ENCODE measurements at regions not wholly inside any gene's neighbourhood (a gene's known extent, or its start where the extent isn't known, plus 50 kb on each side); places are given as distances from the start of the nearest gene placed in this dataset.
A peak's percentile ranks its signal among the peaks of the same experiment; 100 is the strongest.

DNA sequence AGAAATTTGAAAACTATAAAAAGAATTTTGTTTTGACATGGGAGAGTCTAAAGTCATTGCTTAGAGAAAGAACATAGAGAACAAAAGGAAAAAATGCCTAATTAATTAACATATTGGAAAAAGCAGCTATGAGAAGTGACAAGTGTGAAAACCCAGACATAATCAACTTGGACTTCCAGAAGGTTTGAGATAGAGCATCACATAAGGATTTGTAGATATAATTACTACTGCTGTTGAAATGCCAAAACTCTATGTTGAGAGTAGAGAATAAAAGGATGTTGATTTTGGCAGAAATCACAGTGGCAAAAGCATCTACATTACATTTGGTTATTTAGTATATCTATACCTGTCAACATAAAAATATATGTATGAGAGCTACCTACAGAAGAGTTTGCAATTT is 135.1 kb downstream of the SLC41A2 start:
- no peak for TF ChIP-seq POLR2A (IDR thresholded peaks at IDR 0.05; ENCODE audit: low read depth, low read length)
- TF ChIP-seq, protein P1, sequence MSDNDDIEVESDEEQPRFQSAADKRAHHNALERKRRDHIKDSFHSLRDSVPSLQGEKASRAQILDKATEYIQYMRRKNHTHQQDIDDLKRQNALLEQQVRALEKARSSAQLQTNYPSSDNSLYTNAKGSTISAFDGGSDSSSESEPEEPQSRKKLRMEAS (IDR thresholded peaks at IDR 0.05; ENCODE audit: insufficient read depth, insufficient read length) = no peak
- Histone ChIP-seq H2AFZ (ENCODE audit: low read depth, low read length) (no peak overlapping the region), H3K36me3 (ENCODE audit: control insufficient read depth in 2 of 2, extremely low read depth in 1 of 2, insufficient read depth in 2 of 2, low read length in 2 of 2) (no peaks in the 10 kb centered on the region), H3K27me3 (ENCODE audit: control insufficient read depth in 2 of 2, insufficient read depth in 2 of 2, low read length in 2 of 2) (no peaks in the 10 kb centered on the region), H4K20me1 (replicated peaks; ENCODE audit: control insufficient read depth, extremely low read depth, insufficient read depth, low read length) (no peaks in the 10 kb centered on the region), H3K4me1 (ENCODE audit: control insufficient read depth, extremely low read depth, insufficient read depth, low read length) (no peaks in the 10 kb centered on the region), H3K4me2 (ENCODE audit: insufficient read depth, low read length) (no peak overlapping the region), H3K9me3 (replicated peaks; ENCODE audit: control insufficient read depth, insufficient read depth, low read length) (no peaks in the 10 kb centered on the region), H3K27ac (ENCODE audit: insufficient read depth, low read depth, low read length) (no peak overlapping the region), H3K9me1 (replicated peaks; ENCODE audit: control insufficient read depth, extremely low read depth, insufficient read depth, low read length) (no peaks in the 10 kb centered on the region), H3K4me3 (replicated peaks in 1 of 3; ENCODE audit: insufficient read depth in 1 of 3, low read depth in 1 of 3, low read length in 3 of 3) (no peak overlapping the region), H3K9ac (replicated peaks; ENCODE audit: extremely low read depth, insufficient read depth, low read length) (no peak overlapping the region), H3K79me2 (ENCODE audit: control insufficient read depth, insufficient read depth, low read length) (no peaks in the 10 kb centered on the region)
- DNase-seq (ENCODE audit: low read depth, low spot score) = peak; percentile 26
- CTCF ChIA-PET = interaction anchor here (3.6 kb wide), 1 partner anchor 441 kb away, joined by 14 read pairs; no protein-coding TSS in a partner anchor
- FAIRE-seq = no peak
- dilution Hi-C loops (cut with MboI; ENCODE audit: extremely low pct_ligation_motif_present, low sequenced_read_pairs) (no loop called here), intact Hi-C loops (cut with micrococcal nuclease) (loop anchor here (1.0 kb wide), 1 partner anchor 620 kb away; no protein-coding TSS in a partner anchor)
- POLR2A ChIA-PET = no interaction called here
- no TSS peak for BruUV-seq (replicated peaks)

DNA sequence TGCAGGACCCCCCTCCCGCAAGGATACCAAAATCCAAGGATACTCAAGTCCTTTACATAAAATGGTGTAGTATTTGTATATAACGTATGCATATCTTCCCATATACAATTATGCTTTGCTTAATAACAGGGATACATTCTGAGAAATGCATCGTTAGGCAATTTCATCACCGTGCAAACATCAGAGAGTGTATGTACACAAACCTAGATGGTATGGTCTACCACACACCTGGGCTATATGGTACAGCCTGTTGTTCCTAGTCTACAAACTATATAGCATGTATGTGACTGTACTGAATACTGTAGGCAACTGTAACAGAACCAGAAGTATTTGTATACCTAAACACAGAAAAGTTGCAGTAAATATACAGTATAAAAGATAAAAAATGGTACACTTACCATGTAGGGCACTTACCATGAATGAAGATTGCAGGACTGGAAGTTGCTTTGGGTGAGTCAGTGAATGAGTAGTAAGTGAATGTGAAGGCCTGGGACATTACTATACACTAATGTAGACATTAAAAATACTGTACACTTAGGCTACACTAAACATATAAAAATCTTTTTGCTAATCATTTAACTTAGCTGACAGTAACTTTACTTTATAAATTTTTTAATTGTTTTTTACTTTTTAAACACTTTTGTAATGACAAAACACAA is 141.1 kb downstream of the SLC41A2 start:
- Histone ChIP-seq H3K9me3 (replicated peaks; ENCODE audit: control insufficient read depth, insufficient read depth, low read length) (no peaks in the 10 kb centered on the region), H2AFZ (ENCODE audit: low read depth, low read length) (no peak overlapping the region), H3K4me1 (ENCODE audit: control insufficient read depth, extremely low read depth, insufficient read depth, low read length) (no peaks in the 10 kb centered on the region), H3K4me3 (replicated peaks in 1 of 3; ENCODE audit: insufficient read depth in 1 of 3, low read depth in 1 of 3, low read length in 3 of 3) (no peak overlapping the region), H3K9me1 (replicated peaks; ENCODE audit: control insufficient read depth, extremely low read depth, insufficient read depth, low read length) (no peaks in the 10 kb centered on the region), H3K27me3 (ENCODE audit: control insufficient read depth in 2 of 2, insufficient read depth in 2 of 2, low read length in 2 of 2) (no peaks in the 10 kb centered on the region), H3K79me2 (ENCODE audit: control insufficient read depth, insufficient read depth, low read length) (no peaks in the 10 kb centered on the region), H3K27ac (ENCODE audit: insufficient read depth, low read depth, low read length) (no peak overlapping the region), H3K9ac (replicated peaks; ENCODE audit: extremely low read depth, insufficient read depth, low read length) (no peak overlapping the region), H3K36me3 (ENCODE audit: control insufficient read depth in 2 of 2, extremely low read depth in 1 of 2, insufficient read depth in 2 of 2, low read length in 2 of 2) (no peaks in the 10 kb centered on the region), H3K4me2 (ENCODE audit: insufficient read depth, low read length) (no peak overlapping the region), H4K20me1 (replicated peaks; ENCODE audit: control insufficient read depth, extremely low read depth, insufficient read depth, low read length) (no peaks in the 10 kb centered on the region)
- TF ChIP-seq JUN (IDR thresholded peaks at IDR 0.05; ENCODE audit: borderline replicate concordance, insufficient read depth, insufficient read length, low read depth) = no peak
- no peak for TF ChIP-seq FOS (IDR thresholded peaks at IDR 0.05; ENCODE audit: borderline replicate concordance, insufficient read depth, low read length)
- TF ChIP-seq, protein P1 (IDR thresholded peaks at IDR 0.05; ENCODE audit: insufficient read depth, insufficient read length) = no peak
- TF ChIP-seq POLR2A (IDR thresholded peaks at IDR 0.05; ENCODE audit: low read depth, low read length) = no peak
- TF ChIP-seq POLR2AphosphoS5 (IDR thresholded peaks at IDR 0.05; ENCODE audit: insufficient read depth, low read depth, low read length) = no peak
- TF ChIP-seq MYC (IDR thresholded peaks at IDR 0.05; ENCODE audit: low read depth, low read length) = no peak
- TF ChIP-seq GATA2 (IDR thresholded peaks at IDR 0.05; ENCODE audit: insufficient read depth, insufficient read length, low read depth, low read length) = no peak
- TF ChIP-seq, protein P2, sequence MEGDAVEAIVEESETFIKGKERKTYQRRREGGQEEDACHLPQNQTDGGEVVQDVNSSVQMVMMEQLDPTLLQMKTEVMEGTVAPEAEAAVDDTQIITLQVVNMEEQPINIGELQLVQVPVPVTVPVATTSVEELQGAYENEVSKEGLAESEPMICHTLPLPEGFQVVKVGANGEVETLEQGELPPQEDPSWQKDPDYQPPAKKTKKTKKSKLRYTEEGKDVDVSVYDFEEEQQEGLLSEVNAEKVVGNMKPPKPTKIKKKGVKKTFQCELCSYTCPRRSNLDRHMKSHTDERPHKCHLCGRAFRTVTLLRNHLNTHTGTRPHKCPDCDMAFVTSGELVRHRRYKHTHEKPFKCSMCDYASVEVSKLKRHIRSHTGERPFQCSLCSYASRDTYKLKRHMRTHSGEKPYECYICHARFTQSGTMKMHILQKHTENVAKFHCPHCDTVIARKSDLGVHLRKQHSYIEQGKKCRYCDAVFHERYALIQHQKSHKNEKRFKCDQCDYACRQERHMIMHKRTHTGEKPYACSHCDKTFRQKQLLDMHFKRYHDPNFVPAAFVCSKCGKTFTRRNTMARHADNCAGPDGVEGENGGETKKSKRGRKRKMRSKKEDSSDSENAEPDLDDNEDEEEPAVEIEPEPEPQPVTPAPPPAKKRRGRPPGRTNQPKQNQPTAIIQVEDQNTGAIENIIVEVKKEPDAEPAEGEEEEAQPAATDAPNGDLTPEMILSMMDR (IDR thresholded peaks at IDR 0.05; ENCODE audit: extremely low read depth in 1 of 2, insufficient read depth in 1 of 2, low read depth in 1 of 2, low read length in 2 of 2) = no peak
- no peak for TF ChIP-seq EZH2 (IDR thresholded peaks at IDR 0.05; ENCODE audit: borderline replicate concordance, low read depth, low read length, severe bottlenecking)
- no peak for DNase-seq (ENCODE audit: low read depth, low spot score)
- no peak for FAIRE-seq
- intact Hi-C loops (cut with micrococcal nuclease) = no loop called here
- ChIA-PET POLR2A (no interaction called here), CTCF (no interaction called here)
- BruUV-seq (replicated peaks) = no TSS peak
- dilution Hi-C loops (cut with MboI; ENCODE audit: extremely low pct_ligation_motif_present, low sequenced_read_pairs) = no loop called here

Data from endothelial cell of umbilical vein (primary cell).